Stomach (tissue), 4 donors: ENCODE measurements at regions not wholly inside any gene's neighbourhood (a gene's known extent, or its start where the extent isn't known, plus 50 kb on each side); places are given as distances from the start of the nearest gene placed in this dataset.

Experiments
- CTCF ChIP-seq, 7 experiments: fragments of 450-650 bp in 4 of 7; fragments of 200-600 bp in 3 of 7; sonication (generic) in 3 of 7; IDR thresholded peaks; one replicate each; pipeline ENCODE4 v1.5.1; 2016 to 2019; ENCODE audit warnings: antibody characterized with exemption in 7 of 7, control low read depth in 2 of 7, mild to moderate bottlenecking in 1 of 7
- POLR2A ChIP-seq, 4 donors: fragments of 450-650 bp; IDR thresholded peaks; one replicate each; pipeline ENCODE4 v1.6.1; 2016; ENCODE audit warnings: antibody characterized with exemption in 4 of 4, control low read depth in 2 of 4, mild to moderate bottlenecking in 1 of 4, moderate library complexity in 1 of 4
- POLR2AphosphoS5 ChIP-seq, 3 donors: sonication (generic); formaldehyde crosslinking; IDR thresholded peaks; one replicate each; pipeline ENCODE4 v1.6.1; 2016; ENCODE audit warnings: antibody characterized with exemption in 3 of 3

- TF ChIP-seq POLR2A (IDR thresholded peaks at IDR 0.05) (no peak), POLR2AphosphoS5 (IDR thresholded peaks at IDR 0.05) (no peak), CTCF (IDR thresholded peaks at IDR 0.05) (no peak)
Observed at GRCh38 chr12:84036912-84037311, 875.7 kb downstream of the SLC6A15 start.
